KG1 (cell line): ENCODE measurements at regions not wholly inside any gene's neighbourhood (a gene's known extent, or its start where the extent isn't known, plus 50 kb on each side); places are given as distances from the start of the nearest gene placed in this dataset.
"Not testable (repeated sequence)": the region's sequence is repeated elsewhere in the genome, so short reads cannot be mapped to it uniquely, and the experiment has no call there.

Experiments
- DNase-seq: peaks from one replicate; lab custom pipeline; 2025; lab: John Stamatoyannopoulos, UW

GRCh38 chr4:128451270-128451905 lies 163.8 kb upstream of the PGRMC2 start:
- DNase-seq = no peak

DNA sequence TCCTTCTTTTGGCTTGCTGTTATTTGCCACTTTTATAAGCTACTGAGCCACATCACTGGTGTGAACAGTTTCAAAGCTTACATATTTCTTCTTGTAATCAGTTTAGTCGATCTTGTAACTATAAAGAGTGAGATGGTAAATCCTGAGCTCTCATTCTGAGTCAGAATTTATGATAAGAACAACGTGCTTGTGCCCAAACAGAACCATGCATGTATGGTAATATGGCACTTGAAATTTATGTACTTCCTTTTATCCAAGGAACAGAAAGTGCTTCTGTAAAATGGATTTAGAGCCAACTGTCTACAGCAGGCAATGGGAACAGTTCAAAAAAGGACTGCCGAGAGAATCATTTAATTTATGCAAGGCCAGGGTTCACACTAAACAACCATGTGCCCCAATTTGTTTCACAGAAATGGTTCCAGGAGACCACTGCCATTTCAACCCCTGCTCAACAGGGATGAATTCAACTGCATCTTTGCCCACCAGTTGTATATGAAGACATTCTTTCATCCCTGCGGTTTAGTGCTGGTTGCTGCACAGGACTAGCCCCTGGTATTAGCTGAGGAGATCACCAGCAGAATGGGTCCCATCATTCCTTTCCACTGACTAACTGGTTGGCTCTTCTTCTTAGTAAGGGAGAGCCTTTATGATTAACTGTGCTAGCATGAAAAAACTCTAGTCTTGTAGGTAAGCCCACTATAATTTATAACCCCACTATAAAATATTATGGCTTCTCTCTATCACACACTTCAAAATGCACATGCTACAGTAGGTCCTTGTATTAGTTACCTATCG lies 162.9 kb upstream of the PGRMC2 start:
- DNase-seq = no peak

GRCh38 chr4:128449251-128449650 lies 161.6 kb upstream of the PGRMC2 start:
- no peak for DNase-seq

DNA sequence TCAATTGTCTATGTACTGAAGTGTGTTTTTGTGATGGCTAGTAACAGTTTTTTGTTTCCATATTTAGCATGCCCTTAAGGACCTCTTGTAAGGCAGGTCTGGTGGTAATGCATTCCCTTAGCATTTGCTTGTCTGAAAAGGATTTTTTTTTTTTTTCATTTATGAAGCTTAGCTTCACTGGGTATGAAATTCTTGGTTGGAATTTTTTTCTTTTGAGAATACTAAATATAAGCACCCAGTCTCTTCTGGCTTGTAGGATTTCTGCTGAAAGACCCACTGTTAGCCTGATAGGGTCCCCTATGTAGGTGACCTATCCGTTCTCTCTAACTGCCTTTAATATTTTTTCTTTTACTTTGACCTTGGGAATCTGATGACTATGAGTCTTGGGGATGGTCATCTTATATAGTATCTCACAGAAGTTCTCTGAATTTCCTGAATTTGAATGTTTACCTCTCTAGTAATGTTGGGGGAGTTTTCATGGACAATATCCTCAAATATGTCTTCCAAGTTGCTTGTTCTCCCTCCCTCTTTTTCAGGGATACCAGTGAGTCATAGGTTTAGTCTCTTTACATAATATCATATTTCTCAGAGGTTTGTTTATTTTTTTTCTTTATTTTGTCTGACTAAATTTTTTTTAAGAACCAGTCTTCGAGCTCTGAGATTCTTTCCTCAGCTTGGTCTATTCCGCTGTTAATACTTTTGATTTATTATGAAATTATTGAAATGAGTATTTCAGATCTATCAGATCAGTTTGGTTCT lies 157.1 kb upstream of the PGRMC2 start:
- DNase-seq = no peak

GRCh38 chr4:128440923-128441322 lies 153.3 kb upstream of the PGRMC2 start:
- no peak for DNase-seq

GRCh38 chr4:128437023-128437422 lies 149.4 kb upstream of the PGRMC2 start:
- not testable (repeated sequence) for DNase-seq

GRCh38 chr4:128429023-128429613 lies 141.5 kb upstream of the PGRMC2 start:
- DNase-seq = not testable (repeated sequence)

DNA sequence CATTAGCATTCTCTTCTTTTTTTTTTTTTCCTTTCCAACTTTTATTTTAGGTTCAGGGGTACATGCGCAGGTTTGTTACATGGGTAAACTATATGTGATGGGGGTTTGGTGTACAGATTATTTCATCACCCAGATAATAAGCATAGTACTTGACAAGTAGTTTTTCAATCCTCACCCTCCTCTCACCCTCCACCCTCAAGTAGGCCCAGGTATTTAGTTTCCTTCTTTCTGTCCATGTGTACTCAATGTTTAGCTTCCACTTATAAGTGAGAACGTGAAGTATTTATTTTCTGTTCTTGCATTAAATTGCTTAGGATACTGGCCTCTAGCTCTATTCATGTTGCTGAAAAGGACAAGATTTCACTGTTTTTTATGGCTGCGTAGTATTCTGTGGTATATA lies 140.8 kb upstream of the PGRMC2 start:
- DNase-seq = no peak

GRCh38 chr4:128427832-128428366 lies 140.3 kb upstream of the PGRMC2 start:
- no peak for DNase-seq

GRCh38 chr4:128424527-128425497 lies 137.2 kb upstream of the PGRMC2 start:
- no peak for DNase-seq

DNA sequence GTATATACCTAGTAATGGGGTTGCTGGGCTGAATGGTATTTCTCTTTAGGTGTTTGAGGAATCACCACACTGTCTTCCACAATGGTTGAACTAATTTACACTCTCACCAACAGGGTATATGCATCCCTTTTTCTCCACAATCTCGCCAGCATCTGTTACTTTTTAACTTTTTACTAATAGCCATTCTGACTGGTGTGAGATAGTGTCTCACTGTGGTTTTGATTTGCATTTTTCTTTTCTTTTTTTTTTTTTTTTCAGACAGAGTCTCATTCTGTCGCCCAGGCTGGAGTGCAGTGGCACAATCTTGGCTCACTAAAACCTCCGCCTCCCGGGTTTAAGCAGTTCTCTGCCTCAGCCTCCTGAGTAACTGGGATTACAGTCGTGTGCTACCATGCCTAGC lies 134.7 kb upstream of the PGRMC2 start:
- not testable (repeated sequence) for DNase-seq

DNA sequence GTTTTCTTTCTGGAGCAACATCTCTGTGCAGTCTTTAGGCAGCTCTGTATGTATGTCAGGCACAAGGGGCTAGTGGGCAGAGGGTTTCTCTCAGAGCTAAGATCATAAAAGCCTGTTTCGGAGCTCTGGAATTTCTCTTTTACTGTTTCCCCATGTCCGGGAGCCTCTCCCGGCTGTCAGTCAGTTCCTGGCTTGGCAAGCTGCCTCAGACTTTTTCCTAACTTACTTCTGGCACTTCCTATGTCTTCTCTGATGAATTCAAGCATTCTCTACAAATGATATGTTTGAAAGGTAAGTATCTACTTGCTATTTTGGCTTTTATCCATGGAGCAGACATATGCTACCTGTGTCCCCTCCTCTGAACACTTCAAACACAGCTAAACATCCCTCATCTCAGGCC lies 129.3 kb upstream of the PGRMC2 start:
- DNase-seq = no peak

- no peak for DNase-seq
Measured at GRCh38 chr4:128410037-128410436, 122.4 kb upstream of the PGRMC2 start.

DNA sequence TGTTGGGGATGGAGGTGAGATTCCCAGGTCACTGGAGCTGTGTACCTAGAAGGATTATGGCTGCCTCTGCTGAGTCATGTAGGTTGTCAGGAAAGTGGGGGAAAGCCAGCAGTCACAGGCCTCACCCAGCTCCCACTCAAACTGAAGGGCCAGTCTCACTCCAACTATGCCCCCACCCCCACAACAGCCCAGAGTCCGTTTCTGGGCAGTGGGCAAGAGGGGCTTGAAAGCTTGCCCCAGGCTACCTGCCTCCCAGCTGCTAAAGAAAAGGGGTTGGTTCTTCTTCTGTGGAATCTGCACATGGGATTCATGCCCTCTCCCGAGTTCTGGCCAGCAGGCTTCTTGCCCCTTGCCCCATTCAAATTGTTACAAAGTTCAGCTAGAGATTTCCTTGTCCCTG lies 116.0 kb upstream of the PGRMC2 start:
- DNase-seq = no peak

- no peak for DNase-seq
Measured at GRCh38 chr4:128394778-128395177, 107.2 kb upstream of the PGRMC2 start.

DNA sequence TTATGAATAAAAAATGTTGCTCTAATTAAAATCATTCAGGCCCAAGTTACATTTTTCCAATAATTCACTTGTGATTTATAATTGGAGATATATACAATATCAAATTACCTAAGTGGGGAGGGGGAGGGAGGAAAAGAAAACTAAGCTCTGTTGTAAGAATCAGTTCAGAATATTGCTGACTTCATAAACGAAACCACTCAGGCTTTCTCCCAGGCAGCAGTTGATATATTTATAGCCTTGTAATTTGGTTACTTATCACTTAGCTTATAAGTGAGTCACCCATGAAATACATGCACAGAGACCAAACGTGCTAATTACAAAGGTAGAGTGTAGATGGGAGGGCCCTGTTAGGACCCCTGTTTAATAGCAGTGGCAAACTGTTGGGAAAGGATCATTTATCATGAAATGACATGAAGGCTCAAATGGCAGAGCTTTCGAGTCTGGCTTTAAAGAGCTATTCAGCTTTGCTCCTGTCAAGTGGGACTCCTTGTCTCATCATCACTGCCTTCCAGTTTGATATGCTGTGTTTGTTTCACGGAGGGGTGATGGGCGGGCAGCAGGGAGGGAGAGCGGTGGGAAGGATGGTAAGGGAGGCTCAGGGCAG lies 105.6 kb upstream of the PGRMC2 start:
- no peak for DNase-seq

DNA sequence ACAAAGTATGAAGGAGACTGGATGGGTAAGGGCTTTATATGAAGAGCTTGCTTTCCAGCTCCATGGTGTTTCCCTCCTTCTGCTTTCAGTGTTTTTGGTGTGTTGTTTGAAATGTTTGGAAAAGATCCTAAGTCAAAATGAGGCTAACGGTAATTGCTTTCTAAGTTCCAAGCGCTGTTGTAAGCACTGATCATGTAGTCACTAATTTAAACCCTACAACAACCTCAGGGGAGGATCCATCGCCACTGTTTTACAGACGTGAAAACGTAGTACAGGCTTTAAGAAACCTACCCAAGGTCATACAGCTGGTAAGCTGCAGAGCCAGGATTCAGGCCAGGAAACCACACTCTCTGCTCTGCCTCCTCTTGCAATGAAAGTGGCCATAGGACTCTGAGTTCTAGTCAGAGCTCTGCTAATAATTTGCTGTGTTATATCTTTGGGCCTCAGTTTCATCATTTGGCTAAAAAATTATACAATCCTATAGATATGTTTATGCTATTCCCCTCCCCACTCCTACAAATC lies 102.9 kb upstream of the PGRMC2 start:
- DNase-seq = no peak

- no peak for DNase-seq
Measured at GRCh38 chr4:128388796-128389195, 101.2 kb upstream of the PGRMC2 start.

GRCh38 chr4:128388352-128388630 lies 100.7 kb upstream of the PGRMC2 start:
- DNase-seq = no peak

DNA sequence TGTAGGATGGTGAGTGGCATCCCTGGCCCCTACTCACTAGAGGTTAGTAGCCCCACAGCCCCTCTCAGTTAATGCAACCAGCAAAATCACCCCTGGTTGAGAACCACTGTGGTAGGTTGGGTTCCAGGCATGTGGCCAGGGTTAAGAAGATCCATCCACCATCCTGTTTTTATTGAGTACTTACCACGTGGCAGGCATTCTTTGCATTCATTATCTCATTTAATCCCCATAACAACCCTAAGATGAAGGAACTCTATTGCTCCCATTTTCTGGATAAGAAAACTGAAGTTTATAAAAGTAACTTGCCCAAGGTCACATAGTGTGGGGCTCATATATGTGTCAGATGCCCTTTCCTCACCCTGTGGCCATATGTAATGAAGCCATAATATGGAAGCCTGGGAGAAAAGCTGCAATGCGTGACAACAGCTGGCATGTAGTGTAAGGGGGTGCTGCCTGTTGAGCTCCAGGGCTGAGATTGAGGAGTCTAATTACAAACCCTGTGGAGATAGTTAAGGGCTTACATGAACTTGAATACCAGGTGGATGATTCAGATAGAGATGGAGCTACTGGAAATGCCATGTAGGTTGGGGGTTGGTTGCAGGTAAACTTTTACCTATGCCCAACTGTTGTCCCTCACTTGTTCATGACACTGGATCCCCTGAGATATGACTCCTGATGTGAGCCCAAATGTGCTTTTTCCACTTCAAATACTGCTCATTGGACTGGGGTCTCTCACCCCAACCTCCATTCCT lies 100.2 kb upstream of the PGRMC2 start:
- no peak for DNase-seq
